Astrocyte (in vitro differentiated cells and primary cell): ENCODE measurements at regions not wholly inside any gene's neighbourhood (a gene's known extent, or its start where the extent isn't known, plus 50 kb on each side); places are given as distances from the start of the nearest gene placed in this dataset.

Experiments used
- DNase-seq: peaks from one replicate; pipeline ENCODE4 v3.0.0-alpha.2; 2010; ENCODE audit warnings: low read depth
- FAIRE-seq: peaks from 2 replicates; lab custom pipeline; 2011; peaks lifted over from hg19 to GRCh38; lab: Jason Lieb, UNC
- H2AFZ ChIP-seq: 2 replicates; pipeline ENCODE4 v1.6.0; 2012; ENCODE audit warnings: low read depth, low read length, inconsistent platforms
- H3K27ac ChIP-seq: 2 replicates; pipeline ENCODE4 v1.5.1; 2011; ENCODE audit warnings: low read depth, low read length, inconsistent platforms
- H3K27me3 ChIP-seq: 2 replicates; pipeline ENCODE4 v1.6.0; 2011; ENCODE audit warnings: low read length, inconsistent platforms; ENCODE audit not compliant: insufficient read depth
- H3K36me3 ChIP-seq: 2 replicates; pipeline ENCODE4 v1.5.1; 2011; ENCODE audit warnings: low read length, inconsistent platforms; ENCODE audit not compliant: insufficient read depth
- H3K4me1 ChIP-seq: 2 replicates; pipeline ENCODE4 v1.5.1; 2011; ENCODE audit warnings: low read length, inconsistent platforms; ENCODE audit not compliant: insufficient read depth
- H3K4me2 ChIP-seq: 2 replicates; pipeline ENCODE4 v1.6.0; 2012; ENCODE audit warnings: low read length, inconsistent platforms
- H3K4me3 ChIP-seq: 2 replicates; pipeline ENCODE4 v1.5.1; 2011; ENCODE audit warnings: low read depth, mild to moderate bottlenecking, low read length, inconsistent platforms; ENCODE audit not compliant: insufficient read depth
- H3K79me2 ChIP-seq: 2 replicates; pipeline ENCODE4 v1.6.0; 2012; ENCODE audit warnings: mild to moderate bottlenecking, low read length, inconsistent platforms; ENCODE audit not compliant: insufficient read depth
- H3K9ac ChIP-seq: 2 replicates; pipeline ENCODE4 v1.6.0; 2012; ENCODE audit warnings: mild to moderate bottlenecking, low read length, inconsistent platforms
- H3K9me3 ChIP-seq: 2 replicates; pipeline ENCODE4 v1.5.1; 2012; ENCODE audit warnings: low read depth, mild to moderate bottlenecking, low read length, inconsistent platforms; ENCODE audit not compliant: insufficient read depth
- H4K20me1 ChIP-seq: 2 replicates; pipeline ENCODE4 v1.6.0; 2012; ENCODE audit warnings: low read length, inconsistent platforms; ENCODE audit not compliant: insufficient read depth
- H3K27ac Mint-ChIP-seq: one replicate; pipeline ENCODE4 v1.8.0; 2021; ENCODE audit warnings: mild to moderate bottlenecking, mixed read lengths; ENCODE audit not compliant: unreplicated experiment
- H3K27me3 Mint-ChIP-seq: one replicate; pipeline ENCODE4 v1.8.0; 2021; ENCODE audit warnings: low read depth, mixed read lengths; ENCODE audit not compliant: unreplicated experiment
- H3K36me3 Mint-ChIP-seq: one replicate; pipeline ENCODE4 v1.8.0; 2021; ENCODE audit warnings: low read depth, mixed read lengths; ENCODE audit not compliant: unreplicated experiment
- H3K4me1 Mint-ChIP-seq: one replicate; pipeline ENCODE4 v1.8.0; 2021; ENCODE audit warnings: low read depth, mixed read lengths; ENCODE audit not compliant: unreplicated experiment
- H3K4me3 Mint-ChIP-seq: one replicate; pipeline ENCODE4 v1.8.0; 2021; ENCODE audit warnings: mild to moderate bottlenecking, moderate library complexity, mixed read lengths; ENCODE audit not compliant: unreplicated experiment
- H3K9me3 Mint-ChIP-seq: one replicate; pipeline ENCODE4 v1.8.0; 2021; ENCODE audit warnings: mild to moderate bottlenecking, mixed read lengths; ENCODE audit not compliant: unreplicated experiment
- EZH2 ChIP-seq: IDR thresholded peaks from 2 replicates; pipeline ENCODE4 v1.6.1; 2012; ENCODE audit warnings: mild to moderate bottlenecking, low read length, inconsistent platforms; ENCODE audit not compliant: insufficient read depth
- TF ChIP-seq, protein P1 (sequence below): IDR thresholded peaks from 2 replicates; pipeline ENCODE4 v1.5.1; 2011; ENCODE audit warnings: low read depth, mild to moderate bottlenecking, inconsistent platforms, low read length, moderate library complexity; ENCODE audit not compliant: insufficient read depth

DNA sequence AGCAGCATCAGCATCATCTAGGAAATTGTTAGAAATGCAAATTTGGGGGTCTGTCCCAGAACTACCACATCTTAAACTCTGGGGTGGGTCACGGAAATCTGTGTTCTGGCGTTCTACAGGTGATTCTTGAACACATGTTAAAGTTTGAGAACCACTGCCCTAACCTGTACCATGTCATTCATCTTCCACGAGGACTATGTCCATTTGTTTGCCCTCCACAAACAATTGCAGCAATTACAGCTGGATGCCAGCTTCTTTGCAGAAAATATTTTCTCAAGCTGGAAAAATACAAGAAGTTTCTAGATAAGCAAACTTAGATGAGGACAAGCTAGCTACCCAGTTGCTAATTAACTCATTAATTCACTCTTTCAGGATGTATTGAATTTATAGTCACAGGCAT is 54.1 kb downstream of the MAFB start:
- Mint-ChIP-seq H3K36me3 (no peaks in the 10 kb centered on the region), H3K4me1 (no peaks in the 10 kb centered on the region), H3K4me3 (no peak overlapping the region), H3K9me3 (peaks cover 8% of the 10 kb centered on the region), H3K27ac (no peak overlapping the region), H3K27me3 (peaks cover 41% of the 10 kb centered on the region)
- H3K4me3 ChIP-seq = no peak overlapping the region
- FAIRE-seq = no peak
- H3K4me2 ChIP-seq = no peak overlapping the region
- no peaks in the 10 kb centered on the region for H3K36me3 ChIP-seq
- no peak for DNase-seq
- no peaks in the 10 kb centered on the region for H3K4me1 ChIP-seq
- TF ChIP-seq, protein P1, sequence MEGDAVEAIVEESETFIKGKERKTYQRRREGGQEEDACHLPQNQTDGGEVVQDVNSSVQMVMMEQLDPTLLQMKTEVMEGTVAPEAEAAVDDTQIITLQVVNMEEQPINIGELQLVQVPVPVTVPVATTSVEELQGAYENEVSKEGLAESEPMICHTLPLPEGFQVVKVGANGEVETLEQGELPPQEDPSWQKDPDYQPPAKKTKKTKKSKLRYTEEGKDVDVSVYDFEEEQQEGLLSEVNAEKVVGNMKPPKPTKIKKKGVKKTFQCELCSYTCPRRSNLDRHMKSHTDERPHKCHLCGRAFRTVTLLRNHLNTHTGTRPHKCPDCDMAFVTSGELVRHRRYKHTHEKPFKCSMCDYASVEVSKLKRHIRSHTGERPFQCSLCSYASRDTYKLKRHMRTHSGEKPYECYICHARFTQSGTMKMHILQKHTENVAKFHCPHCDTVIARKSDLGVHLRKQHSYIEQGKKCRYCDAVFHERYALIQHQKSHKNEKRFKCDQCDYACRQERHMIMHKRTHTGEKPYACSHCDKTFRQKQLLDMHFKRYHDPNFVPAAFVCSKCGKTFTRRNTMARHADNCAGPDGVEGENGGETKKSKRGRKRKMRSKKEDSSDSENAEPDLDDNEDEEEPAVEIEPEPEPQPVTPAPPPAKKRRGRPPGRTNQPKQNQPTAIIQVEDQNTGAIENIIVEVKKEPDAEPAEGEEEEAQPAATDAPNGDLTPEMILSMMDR = no peak
- TF ChIP-seq EZH2 = no peak
- no peaks in the 10 kb centered on the region for H4K20me1 ChIP-seq
- no peaks in the 10 kb centered on the region for H3K27me3 ChIP-seq
- no peak overlapping the region for H3K9ac ChIP-seq
- H3K79me2 ChIP-seq = no peaks in the 10 kb centered on the region
- H3K27ac ChIP-seq = no peak overlapping the region
- H3K9me3 ChIP-seq = no peaks in the 10 kb centered on the region
- H2AFZ ChIP-seq = no peak overlapping the region

DNA sequence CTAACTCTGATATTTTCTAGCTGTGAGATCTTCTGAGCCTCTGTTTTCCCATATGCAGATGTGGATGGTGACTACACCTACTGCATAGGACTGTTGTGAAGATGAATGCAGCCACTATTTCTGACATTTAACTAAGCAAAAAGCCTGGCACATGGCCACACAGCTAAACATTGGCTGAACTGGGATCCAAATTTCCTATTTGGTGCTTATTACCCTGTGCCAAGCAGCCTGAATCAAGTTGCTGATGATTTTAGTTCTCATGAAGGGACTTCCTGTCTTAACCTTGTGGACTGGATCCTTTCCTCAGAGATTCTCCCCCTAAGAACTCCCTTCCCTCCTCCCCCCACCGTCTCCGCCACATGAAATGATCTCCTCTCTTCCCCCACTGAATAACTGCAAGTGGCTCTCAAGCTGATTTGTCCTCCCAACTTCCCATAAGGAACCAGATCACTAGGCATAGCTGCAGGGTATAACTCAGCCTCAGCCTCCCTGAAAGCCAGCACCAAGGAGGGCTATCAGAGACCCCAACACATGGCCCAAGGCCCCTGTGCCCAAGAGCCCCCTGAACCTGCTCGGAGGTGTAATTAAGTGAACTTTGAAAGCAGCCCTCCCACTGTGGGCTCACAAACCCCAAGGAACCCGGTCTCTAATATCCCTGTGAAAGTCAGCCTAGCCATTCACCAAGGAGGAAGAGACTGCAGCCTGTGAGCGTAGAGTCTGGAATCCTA is 55.7 kb downstream of the MAFB start:
- Histone ChIP-seq H3K4me2 (no peak overlapping the region), H3K9me3 (no peaks in the 10 kb centered on the region), H3K4me3 (no peak overlapping the region), H3K9ac (no peak overlapping the region), H3K4me1 (no peaks in the 10 kb centered on the region), H3K27me3 (no peaks in the 10 kb centered on the region), H2AFZ (no peak overlapping the region), H4K20me1 (no peaks in the 10 kb centered on the region), H3K79me2 (no peaks in the 10 kb centered on the region), H3K36me3 (no peaks in the 10 kb centered on the region), H3K27ac (no peak overlapping the region)
- H3K9me3 Mint-ChIP-seq = peaks cover 8% of the 10 kb centered on the region
- peaks cover 33% of the 10 kb centered on the region for H3K27me3 Mint-ChIP-seq
- no peaks in the 10 kb centered on the region for H3K4me1 Mint-ChIP-seq
- no peak for FAIRE-seq
- H3K4me3 Mint-ChIP-seq = no peak overlapping the region
- H3K36me3 Mint-ChIP-seq = no peaks in the 10 kb centered on the region
- H3K27ac Mint-ChIP-seq = no peak overlapping the region
- TF ChIP-seq, protein P1 = no peak
- TF ChIP-seq EZH2 = no peak
- no peak for DNase-seq

GRCh38 chr20:40632346-40632976 is 56.6 kb downstream of the MAFB start:
- no peak overlapping the region for H3K27ac ChIP-seq
- peaks cover 27% of the 10 kb centered on the region for H3K27me3 Mint-ChIP-seq
- H3K4me3 Mint-ChIP-seq = no peak overlapping the region
- DNase-seq (no peak), FAIRE-seq (no peak)
- H3K9ac ChIP-seq = no peak overlapping the region
- no peaks in the 10 kb centered on the region for H3K27me3 ChIP-seq
- no peak for TF ChIP-seq EZH2
- TF ChIP-seq, protein P1 = no peak
- no peak overlapping the region for H3K4me3 ChIP-seq
- H3K36me3 Mint-ChIP-seq = no peaks in the 10 kb centered on the region
- no peaks in the 10 kb centered on the region for H4K20me1 ChIP-seq
- H3K4me1 Mint-ChIP-seq = no peaks in the 10 kb centered on the region
- no peaks in the 10 kb centered on the region for H3K79me2 ChIP-seq
- no peak overlapping the region for H3K27ac Mint-ChIP-seq
- H3K9me3 ChIP-seq = no peaks in the 10 kb centered on the region
- peaks cover 8% of the 10 kb centered on the region for H3K9me3 Mint-ChIP-seq
- H3K4me2 ChIP-seq = no peak overlapping the region
- H3K4me1 ChIP-seq = no peaks in the 10 kb centered on the region
- no peak overlapping the region for H2AFZ ChIP-seq
- H3K36me3 ChIP-seq = no peaks in the 10 kb centered on the region
